ENCODE measurements at regions not wholly inside any gene's neighbourhood (a gene's known extent, or its start where the extent isn't known, plus 50 kb on each side); places are given as distances from the start of the nearest gene placed in this dataset.

- TF ChIP-seq CTCF (IDR thresholded peaks at IDR 0.05) (no peak), POLR2A (IDR thresholded peaks at IDR 0.05) (no peak)
These were observed 272.8 kb downstream of the CYRIA start for GRCh38 chr2:16392647-16393499.

All from thyroid gland (tissue), 4 donors.